GM13977 (cell line): ENCODE measurements at regions not wholly inside any gene's neighbourhood (a gene's known extent, or its start where the extent isn't known, plus 50 kb on each side); places are given as distances from the start of the nearest gene placed in this dataset.
"Not testable (repeated sequence)": the region's sequence is repeated elsewhere in the genome, so short reads cannot be mapped to it uniquely, and the experiment has no call there.

Source experiments
- DNase-seq: peaks from one replicate; pipeline ENCODE4 v3.0.0; 2012; ENCODE audit warnings: low spot score
- CTCF ChIP-seq: IDR thresholded peaks from 2 replicates; pipeline ENCODE4 v1.5.1; 2012; ENCODE audit warnings: mild to moderate bottlenecking, control low read depth; ENCODE audit not compliant: insufficient read depth; ENCODE audit errors: extremely low read depth, missing control alignments
- in situ Hi-C: fragments of 300-500 bp; cut with MboI; formaldehyde crosslinking; loops from one replicate; pipeline ENCODE4 v1.12.0; 2022; ENCODE audit warnings: low sequenced_read_pairs, low pct_unique_long_range_greater_than_20kb, mixed read lengths, inconsistent platforms; ENCODE audit not compliant: unreplicated experiment

- in situ Hi-C loops: no loop called here
- no peak for TF ChIP-seq CTCF
- DNase-seq: no peak
Measured at GRCh38 chr6:144500892-144501291, 215.8 kb downstream of the UTRN start.

DNA sequence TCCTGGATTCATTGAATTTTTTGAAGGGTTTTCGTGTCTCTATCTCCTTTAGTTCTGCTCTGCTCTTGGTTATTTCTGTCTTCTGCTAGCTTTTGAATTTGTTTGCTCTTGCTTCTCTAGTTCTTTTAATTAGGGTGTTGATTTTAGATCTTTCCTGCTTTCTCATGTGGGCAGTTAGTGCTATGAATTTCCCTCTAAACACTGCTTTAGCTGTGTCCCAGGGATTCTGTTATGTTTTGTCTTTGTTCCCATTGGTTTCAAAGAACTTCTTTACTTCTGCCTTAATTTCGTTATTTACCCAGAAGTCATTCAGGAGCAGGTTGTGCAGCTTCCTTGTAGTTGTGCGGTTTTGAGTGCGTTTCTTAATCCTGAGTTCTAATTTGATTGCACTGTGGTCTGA lies 220.1 kb downstream of the UTRN start:
- DNase-seq, in situ Hi-C loops: not testable (repeated sequence)

- DNase-seq, in situ Hi-C loops: not testable (repeated sequence)
Measured at GRCh38 chr6:144506051-144506450, 220.9 kb downstream of the UTRN start.

DNA sequence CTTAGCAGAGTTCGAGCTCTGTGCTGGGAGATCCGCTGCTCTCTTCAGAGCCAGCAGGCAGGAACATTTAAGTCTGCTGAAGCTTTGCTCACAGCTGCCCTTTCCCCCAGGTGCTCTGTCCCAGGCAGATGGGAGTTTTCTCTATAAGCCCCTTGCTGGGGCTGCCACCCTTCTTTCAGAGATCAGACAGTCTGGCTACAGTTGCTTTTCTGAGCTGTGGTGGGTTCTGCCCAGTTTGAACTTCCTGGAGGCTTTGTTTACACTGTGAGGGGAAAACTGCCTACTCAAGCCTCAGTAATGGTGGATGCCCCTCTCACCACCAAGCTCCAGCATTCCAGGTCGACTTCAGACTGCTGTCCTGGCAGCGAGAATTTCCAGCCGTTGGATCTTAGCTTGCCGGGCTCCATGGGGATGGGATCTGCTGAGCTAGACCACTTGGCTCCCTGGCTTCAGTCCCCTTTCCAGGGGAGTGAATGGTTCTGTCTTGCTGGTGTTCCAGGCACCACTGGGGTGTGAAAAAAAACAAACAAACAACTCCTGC lies 222.7 kb downstream of the UTRN start:
- in situ Hi-C loops: not testable (repeated sequence)

DNA sequence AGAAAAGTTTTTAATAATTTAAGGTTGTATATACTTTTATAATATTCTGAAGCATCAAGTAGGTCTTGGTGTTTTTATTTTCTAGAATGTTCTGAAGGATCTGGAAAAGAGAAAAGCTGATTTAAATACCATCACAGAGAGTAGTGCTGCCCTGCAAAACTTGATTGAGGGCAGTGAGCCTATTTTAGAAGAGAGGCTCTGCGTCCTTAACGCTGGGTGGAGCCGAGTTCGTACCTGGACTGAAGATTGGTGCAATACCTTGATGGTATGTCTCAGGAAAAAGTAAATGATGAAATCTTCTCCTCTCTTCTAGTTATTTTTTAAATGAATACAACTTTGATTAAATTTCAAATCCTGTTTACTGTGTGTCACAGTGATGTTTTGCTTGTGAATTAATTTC lies 225.7 kb downstream of the UTRN start:
- in situ Hi-C loops: no loop called here
- no peak for DNase-seq
- no peak for TF ChIP-seq CTCF

More for the DNA sequence above, 222.7 kb downstream of the UTRN start:
- DNase-seq: not testable (repeated sequence)

DNA sequence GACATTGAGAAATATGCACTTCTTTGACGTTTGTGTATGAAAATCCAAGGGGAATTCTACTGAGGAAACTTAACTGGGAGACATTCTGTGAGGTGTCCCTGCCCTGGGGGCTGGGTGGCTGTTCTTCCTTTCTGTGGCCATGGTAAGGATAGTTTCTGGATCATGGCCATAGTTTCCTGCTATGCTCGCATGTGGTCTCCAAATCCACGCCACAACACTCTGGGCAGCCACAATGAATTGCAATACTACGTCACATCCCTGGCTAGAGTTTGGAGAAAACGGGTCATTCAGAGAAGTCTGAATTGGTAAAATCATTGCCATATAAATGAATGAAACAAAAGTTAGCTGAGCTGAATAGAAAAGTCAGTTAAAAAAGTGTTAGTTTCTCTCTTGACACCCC lies 230.6 kb downstream of the UTRN start:
- no peak for DNase-seq
- TF ChIP-seq CTCF: no peak
- in situ Hi-C loops: no loop called here

- no peak for DNase-seq
- no peak for TF ChIP-seq CTCF
- in situ Hi-C loops: no loop called here
Measured at GRCh38 chr6:144519426-144519825, 234.3 kb downstream of the UTRN start.

DNA sequence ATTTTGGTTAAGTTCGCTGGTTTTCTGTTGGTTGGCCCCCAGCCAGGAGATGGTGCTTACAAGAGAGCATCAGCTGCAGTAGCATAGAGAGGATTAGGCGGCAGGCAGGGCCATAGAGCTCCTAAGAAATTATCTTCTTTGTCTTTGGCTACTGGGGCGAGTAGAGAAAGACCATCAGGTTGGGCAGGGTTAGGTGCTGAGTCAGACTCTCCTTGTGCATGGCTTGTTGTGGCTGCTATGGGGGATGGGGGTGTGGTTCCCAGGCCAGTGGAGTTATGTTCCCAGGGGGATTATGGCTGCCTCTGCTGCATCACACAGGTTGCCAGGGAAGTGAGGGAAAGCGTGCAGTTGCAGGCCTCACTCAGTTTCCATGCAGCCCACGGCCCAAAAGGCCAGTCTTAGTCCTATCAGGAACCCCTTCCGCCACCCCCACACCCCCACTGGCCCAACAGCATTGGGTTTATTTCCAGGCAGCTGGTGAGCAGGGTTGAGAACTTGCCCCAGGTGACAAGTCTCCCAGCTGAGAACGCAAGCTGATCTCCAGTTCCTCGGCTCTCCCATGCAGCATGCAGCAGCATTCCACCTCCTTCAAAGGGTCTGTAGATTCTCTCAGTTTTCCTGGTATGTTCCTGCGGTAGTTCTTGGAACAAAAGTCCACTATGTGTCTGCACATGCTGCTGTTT lies 243.7 kb downstream of the UTRN start:
- no peak for DNase-seq
- TF ChIP-seq CTCF: no peak
- in situ Hi-C loops: no loop called here
